DMS 273 (cell line): ENCODE measurements at regions not wholly inside any gene's neighbourhood (a gene's known extent, or its start where the extent isn't known, plus 50 kb on each side); places are given as distances from the start of the nearest gene placed in this dataset.
A peak's percentile ranks its signal among the peaks of the same experiment; 100 is the strongest.
"Not testable (repeated sequence)": the region's sequence is repeated elsewhere in the genome, so short reads cannot be mapped to it uniquely, and the experiment has no call there.

ENCODE experiments used
- DNase-seq: peaks from one replicate; lab custom pipeline; 2025; ENCODE audit not compliant: unreplicated experiment; lab: John Stamatoyannopoulos, UW

GRCh38 chr3:80770106-80771074 is 991.1 kb downstream of the GBE1 start:
- no peak for DNase-seq

DNA sequence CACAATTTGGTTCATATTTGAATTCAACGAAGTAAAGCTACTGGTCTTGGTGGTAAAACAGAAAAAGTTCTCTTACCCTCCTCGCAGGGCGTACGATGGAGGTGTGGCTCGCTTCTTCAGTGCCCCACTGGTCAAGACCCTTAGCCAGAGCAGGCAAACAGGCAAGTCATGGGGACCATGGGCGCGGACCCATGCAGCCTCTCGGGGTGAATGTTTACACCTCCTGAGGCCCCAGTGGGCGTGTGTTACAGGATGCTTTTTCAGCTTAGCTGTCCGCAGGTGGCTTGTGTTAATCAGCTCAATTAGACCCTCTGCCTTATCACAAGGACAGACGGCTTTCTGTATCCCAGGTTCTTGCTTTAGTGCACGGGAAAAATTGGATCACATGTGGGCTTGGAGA is 991.8 kb downstream of the GBE1 start:
- DNase-seq, result no peak

GRCh38 chr3:80767604-80768003 is 993.8 kb downstream of the GBE1 start:
- no peak for DNase-seq

- DNase-seq, result no peak
These were observed 987.2 kb upstream of the ROBO1 start for GRCh38 chr3:80754969-80755368.

DNA sequence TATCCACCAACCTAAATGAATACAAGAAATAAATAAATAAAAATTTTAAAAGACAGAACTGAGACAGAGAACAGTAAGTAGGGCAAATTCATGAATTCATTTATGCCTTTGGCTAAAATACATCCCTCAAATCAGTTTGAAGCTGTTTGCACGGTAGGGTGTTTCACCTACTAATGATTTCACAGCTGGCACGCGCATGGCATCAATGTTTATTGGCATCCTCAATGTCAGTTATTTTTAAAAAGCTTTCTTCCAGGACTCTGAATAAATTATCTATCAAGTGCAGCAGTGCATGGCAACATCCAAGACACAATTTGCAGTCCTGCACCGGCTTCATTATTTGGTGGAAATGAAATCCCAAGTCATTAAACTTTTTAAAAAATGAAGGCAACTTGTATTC is 985.2 kb upstream of the ROBO1 start:
- DNase-seq, result no peak

- no peak for DNase-seq
These were observed 982.8 kb upstream of the ROBO1 start for GRCh38 chr3:80750637-80751036.

- DNase-seq, result no peak
These were observed 967.1 kb upstream of the ROBO1 start for GRCh38 chr3:80734920-80735319.

DNA sequence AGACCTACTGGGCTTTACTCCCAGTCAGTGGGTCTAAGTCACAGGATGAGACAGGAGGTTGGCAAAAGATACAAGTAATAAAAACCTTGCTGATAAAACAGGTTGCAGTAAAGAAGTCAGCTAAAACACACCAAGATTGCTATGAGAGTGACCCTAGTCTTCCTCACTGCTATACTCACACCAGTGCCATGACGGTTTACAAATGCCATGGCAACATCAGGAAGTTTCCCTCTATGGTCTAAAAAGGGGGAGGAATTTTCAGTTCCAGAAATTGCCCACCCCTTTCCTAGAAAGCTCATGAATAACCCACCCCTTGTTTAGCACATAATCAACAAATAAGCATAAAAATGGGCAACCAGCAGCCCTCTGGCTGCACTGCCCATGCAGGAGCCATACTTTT is 966.7 kb upstream of the ROBO1 start:
- no peak for DNase-seq

DNA sequence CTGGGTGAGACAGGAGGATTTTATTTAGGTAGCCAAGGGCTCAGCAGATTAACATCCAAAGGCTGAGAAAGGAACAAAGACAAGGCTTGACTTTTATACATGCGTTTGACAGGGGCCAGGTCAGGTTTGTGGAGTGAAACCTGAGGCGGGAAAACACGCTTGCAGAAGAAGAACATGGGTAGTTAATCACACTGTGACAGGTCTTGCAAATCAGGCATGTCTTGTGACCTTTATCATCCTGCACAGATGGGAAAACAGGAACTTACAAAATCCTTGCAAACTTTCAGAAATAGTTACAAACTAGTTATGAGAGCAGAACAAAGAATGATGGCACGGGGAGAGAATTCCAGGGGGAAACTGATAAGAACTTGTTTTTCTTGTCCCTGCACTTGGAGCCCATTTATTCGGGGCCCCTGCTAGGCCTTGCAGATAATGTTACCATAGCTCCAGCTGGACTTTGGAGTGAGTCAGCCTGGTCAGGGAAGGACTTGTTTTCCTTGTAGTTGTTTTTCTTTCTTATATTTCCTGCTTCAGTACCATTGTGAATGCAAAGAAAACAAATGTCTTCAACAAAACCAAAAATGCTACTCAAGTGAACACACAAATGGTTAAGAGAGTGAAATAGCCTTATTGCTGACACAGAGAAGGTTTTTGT is 965.9 kb upstream of the ROBO1 start:
- DNase-seq, result no peak

DNA sequence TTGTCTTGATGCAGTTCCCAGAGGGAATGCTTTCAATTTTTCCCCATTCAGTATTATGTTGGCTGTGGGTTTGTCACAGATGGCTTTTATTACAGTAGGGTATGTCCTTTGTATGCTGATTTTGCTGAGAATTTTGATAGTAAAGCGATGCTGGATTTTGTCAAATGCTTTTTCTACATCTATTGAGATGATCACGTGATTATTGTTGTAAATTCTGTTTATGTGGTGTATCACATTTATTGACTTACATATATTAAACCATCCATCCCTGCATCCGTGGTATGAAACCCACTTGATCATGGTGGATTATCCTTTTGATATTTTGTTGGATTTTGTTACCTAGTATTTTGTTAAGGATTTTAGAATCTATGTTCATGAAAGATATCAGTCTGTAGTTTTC is 959.8 kb upstream of the ROBO1 start:
- DNase-seq, result not testable (repeated sequence)

DNA sequence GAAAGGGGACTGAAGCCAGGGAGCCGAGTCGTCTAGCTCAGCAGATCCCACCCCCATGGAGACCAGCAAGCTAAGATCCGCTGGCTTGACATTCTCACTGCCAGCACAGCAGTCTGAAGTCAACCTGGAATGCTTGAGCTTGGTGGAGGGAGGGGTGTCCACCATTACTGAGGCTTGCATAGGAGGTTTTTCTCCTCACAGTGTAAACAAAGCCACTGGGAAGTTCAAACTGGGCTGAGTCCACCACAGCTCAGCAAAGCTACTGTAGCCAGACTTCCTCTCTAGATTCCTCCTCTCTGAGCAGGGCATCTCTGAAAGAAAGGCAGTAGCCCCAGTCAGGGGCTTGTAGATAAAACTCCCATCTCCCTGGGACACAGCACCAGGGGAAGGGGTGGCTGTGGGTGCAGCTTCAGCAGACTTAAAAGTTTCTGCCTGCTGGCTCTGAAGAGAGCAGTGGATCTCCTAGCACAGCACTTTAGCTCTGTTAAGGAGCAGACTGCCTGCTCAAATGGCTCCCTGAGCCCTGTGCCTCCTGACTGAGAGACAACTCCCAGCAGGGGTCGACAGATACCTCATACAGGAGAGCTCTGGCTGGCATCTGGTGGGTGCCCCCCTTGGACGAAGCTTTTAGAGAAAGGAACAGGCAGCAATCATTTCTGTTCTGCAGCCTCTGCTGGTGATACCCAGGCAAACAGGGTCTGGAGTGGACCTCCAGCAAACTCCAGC is 942.0 kb upstream of the ROBO1 start:
- DNase-seq, result not testable (repeated sequence)

DNA sequence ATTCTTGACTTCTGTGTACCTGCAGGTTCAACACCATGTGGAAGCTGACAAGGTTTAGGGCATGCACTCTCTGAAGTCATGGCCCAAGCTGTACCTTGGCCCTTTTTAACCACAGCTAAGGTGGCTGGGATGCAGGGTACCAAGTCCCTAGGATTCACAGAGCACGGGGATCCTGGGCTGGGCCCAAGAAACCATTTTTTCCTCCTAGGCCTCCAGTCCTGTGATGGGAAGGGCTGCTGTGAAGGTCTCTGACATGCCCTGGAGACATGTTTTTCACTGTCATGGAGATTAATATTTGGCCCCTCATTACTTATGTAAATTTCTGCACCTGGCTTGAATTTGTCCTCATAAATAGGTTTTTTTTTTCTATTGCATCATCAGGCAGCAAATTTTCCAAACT is 937.5 kb upstream of the ROBO1 start:
- no peak for DNase-seq

GRCh38 chr3:80701349-80701748 is 933.6 kb upstream of the ROBO1 start:
- DNase-seq, result no peak

DNA sequence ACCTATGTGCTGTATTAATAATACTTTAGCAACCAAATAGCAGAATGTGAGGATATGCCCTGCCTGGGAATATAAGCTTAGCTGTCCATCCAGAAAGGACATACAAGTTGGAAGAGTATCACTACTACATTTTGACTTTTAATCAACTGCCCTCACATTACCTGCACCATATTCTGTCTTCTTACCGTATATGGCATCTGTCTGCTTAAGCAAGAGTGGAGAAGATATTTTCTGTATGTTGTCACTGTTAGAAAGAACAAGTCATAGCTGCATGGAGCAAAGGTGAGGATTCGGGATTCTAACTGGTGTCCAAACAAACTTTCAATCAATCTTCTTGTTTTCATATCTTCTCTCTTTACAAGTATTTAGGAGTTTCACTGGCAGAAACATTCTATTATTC is 929.5 kb upstream of the ROBO1 start:
- DNase-seq, result no peak

GRCh38 chr3:80696280-80696679 is 928.5 kb upstream of the ROBO1 start:
- no peak for DNase-seq

DNA sequence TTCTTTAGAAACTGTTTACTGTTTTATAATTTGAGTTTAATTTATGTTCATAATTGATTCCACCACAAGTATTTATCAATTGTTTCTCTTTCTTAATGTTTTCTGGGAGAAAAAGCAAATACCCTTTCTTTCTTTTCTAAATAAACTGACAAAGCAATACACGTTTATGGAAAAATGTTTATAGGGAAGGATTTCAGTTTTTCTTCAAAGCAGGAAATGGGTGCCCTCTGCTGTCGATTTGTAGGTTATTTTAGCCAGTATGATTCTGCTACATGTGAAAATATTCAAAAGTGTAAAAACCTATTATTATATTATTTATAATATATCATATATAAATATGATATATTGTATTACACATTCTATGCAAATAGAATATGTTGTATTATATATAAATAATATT is 921.0 kb upstream of the ROBO1 start:
- peak; percentile 18 for DNase-seq

GRCh38 chr3:80682951-80683350 is 915.2 kb upstream of the ROBO1 start:
- DNase-seq, result no peak

- no peak for DNase-seq
These were observed 914.4 kb upstream of the ROBO1 start for GRCh38 chr3:80682235-80682634.

GRCh38 chr3:80677796-80678195 is 910.0 kb upstream of the ROBO1 start:
- no peak for DNase-seq

- no peak for DNase-seq
These were observed 909.1 kb upstream of the ROBO1 start for GRCh38 chr3:80676866-80677265.

GRCh38 chr3:80676261-80676660 is 908.5 kb upstream of the ROBO1 start:
- DNase-seq, result no peak

GRCh38 chr3:80675790-80676189 is 908.0 kb upstream of the ROBO1 start:
- DNase-seq, result no peak
